KMS-11 (cell line): ENCODE measurements at regions not wholly inside any gene's neighbourhood (a gene's known extent, or its start where the extent isn't known, plus 50 kb on each side); places are given as distances from the start of the nearest gene placed in this dataset.

Experiments
- H2AFZ ChIP-seq: fragments of 200-600 bp; sonication (generic); 2 replicates; pipeline ENCODE4 v1.6.1; 2016; ENCODE audit warnings: antibody characterized with exemption, mixed run types, low read depth
- H3K27ac ChIP-seq: fragments of 200-600 bp; sonication (generic); 2 replicates; pipeline ENCODE4 v1.6.1; 2016; ENCODE audit warnings: mild to moderate bottlenecking, mixed run types
- H3K27me3 ChIP-seq: fragments of 200-600 bp; sonication (generic); 2 replicates; pipeline ENCODE4 v1.6.1; 2017; ENCODE audit warnings: mild to moderate bottlenecking, low read depth, mixed run types, moderate library complexity; ENCODE audit not compliant: insufficient read depth
- H3K36me3 ChIP-seq: fragments of 200-600 bp; sonication (generic); 2 replicates; pipeline ENCODE4 v1.6.1; 2017; ENCODE audit warnings: mild to moderate bottlenecking, mixed run types; ENCODE audit not compliant: insufficient read depth
- H3K4me1 ChIP-seq: fragments of 200-600 bp; sonication (generic); 2 replicates; pipeline ENCODE4 v1.6.1; 2016; ENCODE audit warnings: mild to moderate bottlenecking, low read depth, mixed run types; ENCODE audit not compliant: poor library complexity, severe bottlenecking
- H3K4me2 ChIP-seq: fragments of 200-600 bp; sonication (generic); 2 replicates; pipeline ENCODE4 v1.7.0; 2016; ENCODE audit warnings: mild to moderate bottlenecking, mixed run types
- H3K4me3 ChIP-seq: fragments of 200-600 bp; sonication (generic); IDR thresholded peaks from 2 replicates; pipeline ENCODE4 v1.6.1; 2017; ENCODE audit warnings: low read depth, low read length, mixed read lengths; ENCODE audit not compliant: insufficient read depth
- H3K79me2 ChIP-seq: fragments of 200-600 bp; sonication (generic); 2 replicates; pipeline ENCODE4 v1.6.1; 2016; ENCODE audit warnings: low read depth, mixed run types; ENCODE audit not compliant: insufficient read depth
- H3K9ac ChIP-seq: fragments of 200-600 bp; sonication (generic); 2 replicates; pipeline ENCODE4 v1.6.1; 2016; ENCODE audit warnings: mild to moderate bottlenecking, mixed run types
- H4K20me1 ChIP-seq: fragments of 200-600 bp; sonication (generic); 2 replicates; pipeline ENCODE4 v1.6.1; 2016; ENCODE audit warnings: mild to moderate bottlenecking, mixed run types; ENCODE audit not compliant: insufficient read depth
- CTCF ChIP-seq: fragments of 200-600 bp; sonication (generic); conservative IDR thresholded peaks from 2 replicates; pipeline ENCODE4 v1.6.1; 2017; ENCODE audit warnings: low read depth, mild to moderate bottlenecking, antibody characterized with exemption, low read length, moderate library complexity, mixed read lengths

GRCh38 chr21:20946701-20947100, 51.5 kb upstream of the NCAM2 start:
- no peaks in the 10 kb centered on the region for H3K27me3 ChIP-seq
- no peak overlapping the region for H3K4me3 ChIP-seq
- no peak for TF ChIP-seq CTCF
- H4K20me1 ChIP-seq = no peaks in the 10 kb centered on the region
- no peak overlapping the region for H3K4me2 ChIP-seq
- H3K9ac ChIP-seq = no peak overlapping the region
- no peaks in the 10 kb centered on the region for H3K79me2 ChIP-seq
- H3K27ac ChIP-seq = no peak overlapping the region
- H2AFZ ChIP-seq = no peak overlapping the region
- H3K36me3 ChIP-seq = no peaks in the 10 kb centered on the region
- no peaks in the 10 kb centered on the region for H3K4me1 ChIP-seq
